CD4-positive, alpha-beta T cell (primary cell): ENCODE measurements at regions not wholly inside any gene's neighbourhood (a gene's known extent, or its start where the extent isn't known, plus 50 kb on each side); places are given as distances from the start of the nearest gene placed in this dataset.

Experiments
- ATAC-seq: fragments of 200-7000 bp; cut with Tn5 transposase; one replicate; pipeline ENCODE4 v1.10.0; 2022; ENCODE audit warnings: mild to moderate bottlenecking; ENCODE audit not compliant: poor library complexity
- CTCF ChIA-PET: fragments of 350-600 bp; sonication (Branson Sonifier 250); formaldehyde crosslinking; loops from one replicate; lab custom pipeline; 2021; ENCODE audit warnings: antibody characterized with exemption, inconsistent platforms; lab: Charles Lee
- POLR2A ChIA-PET: fragments of 350-600 bp; sonication (Branson Sonifier 250); formaldehyde crosslinking; loops from one replicate; lab custom pipeline; 2021; ENCODE audit warnings: antibody characterized with exemption, inconsistent platforms; lab: Charles Lee
- DNase-seq, 14 experiments: peaks; one replicate each; pipeline ENCODE4 v3.0.0-alpha.2; 2013 to 2020; ENCODE audit warnings: mixed read lengths in 2 of 14
- H3K27ac ChIP-seq, 2 donors: one replicate each; pipeline versions ENCODE4 v1.5.1 to v1.7.0; 2013; ENCODE audit warnings: low read length in 2 of 2, low read depth in 1 of 2, mild to moderate bottlenecking in 1 of 2
- H3K27me3 ChIP-seq, 2 experiments: 1 replicate in 1 of 2; 2 replicates in 1 of 2; pipeline versions ENCODE4 v1.6.1 to v1.7.0; 2013; ENCODE audit warnings: low read length in 2 of 2, control low read depth in 1 of 2, mild to moderate bottlenecking in 1 of 2, moderate library complexity in 1 of 2; ENCODE audit not compliant: insufficient read depth in 2 of 2, control insufficient read depth in 1 of 2
- H3K36me3 ChIP-seq: one replicate; pipeline ENCODE4 v1.6.1; 2013; ENCODE audit warnings: low read length, control low read depth; ENCODE audit not compliant: insufficient read depth
- H3K4me1 ChIP-seq: one replicate; pipeline ENCODE4 v1.6.1; 2013; ENCODE audit warnings: low read length, control low read depth; ENCODE audit not compliant: insufficient read depth
- H3K4me3 ChIP-seq: one replicate; pipeline ENCODE4 v1.5.1; 2013; ENCODE audit warnings: mild to moderate bottlenecking, low read length, moderate library complexity
- H3K9me3 ChIP-seq, 2 experiments: 1 replicate in 1 of 2; 2 replicates in 1 of 2; pipeline versions ENCODE4 v1.6.1 to v1.7.0; 2013; ENCODE audit warnings: low read length in 2 of 2, mild to moderate bottlenecking in 2 of 2, control low read depth in 1 of 2, moderate library complexity in 1 of 2; ENCODE audit not compliant: control insufficient read depth in 1 of 2, insufficient read depth in 1 of 2
- H3K27ac Mint-ChIP-seq: one replicate; pipeline ENCODE4 v1.8.0; 2020; ENCODE audit warnings: mixed read lengths
- H3K27me3 Mint-ChIP-seq: one replicate; pipeline ENCODE4 v1.8.0; 2021; ENCODE audit warnings: mixed read lengths
- H3K36me3 Mint-ChIP-seq: one replicate; pipeline ENCODE4 v1.8.0; 2021; ENCODE audit warnings: low read depth, mixed read lengths
- H3K4me1 Mint-ChIP-seq: one replicate; pipeline ENCODE4 v1.8.0; 2021; ENCODE audit warnings: low read depth, mixed read lengths
- H3K4me3 Mint-ChIP-seq: one replicate; pipeline ENCODE4 v1.8.0; 2020; ENCODE audit warnings: mild to moderate bottlenecking, mixed read lengths
- H3K9me3 Mint-ChIP-seq: one replicate; pipeline ENCODE4 v1.8.0; 2020; ENCODE audit warnings: mixed read lengths
- intact Hi-C, 2 experiments: fragments of 100-400 bp; cut with DNase I in 1 of 2; cut with micrococcal nuclease in 1 of 2; formaldehyde crosslinking; loops; one replicate each; pipeline versions ENCODE4 v1.15.1 to v1.9.0; 2023 to 2025; cut with DNase I, micrococcal nuclease
- TF ChIP-seq, protein P1 (sequence below): fragments of 200-600 bp; IDR thresholded peaks from one replicate; pipeline ENCODE4 v1.8.0; 2022; ENCODE audit warnings: antibody characterized with exemption, mild to moderate bottlenecking

DNA sequence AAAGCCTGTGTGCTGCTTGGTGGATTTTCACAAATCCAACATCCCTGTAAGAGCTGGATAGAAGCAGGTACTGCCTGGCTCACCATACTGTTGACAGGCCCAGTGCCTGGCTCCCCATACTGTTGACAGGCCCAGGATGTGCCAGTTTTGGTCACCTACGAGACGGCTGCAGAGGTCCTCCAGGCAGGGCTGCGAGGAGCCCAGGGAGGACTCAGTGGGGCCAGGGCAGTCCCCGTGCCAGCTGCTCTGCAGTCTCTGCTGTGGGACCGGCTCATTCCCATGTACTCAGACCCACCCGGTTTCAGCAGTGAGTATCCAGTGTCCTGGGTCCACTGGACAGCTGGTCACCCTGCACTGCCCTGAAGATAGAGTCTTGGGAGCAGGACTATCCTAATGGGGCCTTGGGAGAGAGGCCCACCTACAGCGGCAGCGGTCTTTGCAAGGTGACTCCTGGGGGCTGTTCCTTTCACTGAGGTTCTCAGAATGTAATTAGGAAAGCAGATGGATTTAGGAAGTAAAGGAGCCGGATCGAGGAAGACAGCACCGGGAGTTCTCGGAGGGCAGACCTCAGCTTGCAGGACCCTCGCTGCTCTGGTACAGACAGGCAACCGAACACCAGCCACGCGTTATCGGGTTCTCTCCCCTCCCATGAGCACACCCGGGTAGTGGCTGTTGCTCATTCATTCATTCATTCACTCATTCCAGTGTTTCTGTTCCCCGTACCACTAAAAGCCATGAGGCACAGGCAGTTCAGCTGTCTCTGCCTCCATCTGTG is 106.1 kb downstream of the CTTN start:
- Histone ChIP-seq H3K27ac (no peak overlapping the region), H3K36me3 (no peaks in the 10 kb centered on the region), H3K27me3 (no peaks in the 10 kb centered on the region), H3K4me1 (no peaks in the 10 kb centered on the region), H3K4me3 (no peak overlapping the region), H3K9me3 (peaks cover 0 to 5% of the 10 kb centered on the region in 2 experiments)
- ChIA-PET CTCF (no interaction called here), POLR2A (no interaction called here)
- TF ChIP-seq, protein P1, sequence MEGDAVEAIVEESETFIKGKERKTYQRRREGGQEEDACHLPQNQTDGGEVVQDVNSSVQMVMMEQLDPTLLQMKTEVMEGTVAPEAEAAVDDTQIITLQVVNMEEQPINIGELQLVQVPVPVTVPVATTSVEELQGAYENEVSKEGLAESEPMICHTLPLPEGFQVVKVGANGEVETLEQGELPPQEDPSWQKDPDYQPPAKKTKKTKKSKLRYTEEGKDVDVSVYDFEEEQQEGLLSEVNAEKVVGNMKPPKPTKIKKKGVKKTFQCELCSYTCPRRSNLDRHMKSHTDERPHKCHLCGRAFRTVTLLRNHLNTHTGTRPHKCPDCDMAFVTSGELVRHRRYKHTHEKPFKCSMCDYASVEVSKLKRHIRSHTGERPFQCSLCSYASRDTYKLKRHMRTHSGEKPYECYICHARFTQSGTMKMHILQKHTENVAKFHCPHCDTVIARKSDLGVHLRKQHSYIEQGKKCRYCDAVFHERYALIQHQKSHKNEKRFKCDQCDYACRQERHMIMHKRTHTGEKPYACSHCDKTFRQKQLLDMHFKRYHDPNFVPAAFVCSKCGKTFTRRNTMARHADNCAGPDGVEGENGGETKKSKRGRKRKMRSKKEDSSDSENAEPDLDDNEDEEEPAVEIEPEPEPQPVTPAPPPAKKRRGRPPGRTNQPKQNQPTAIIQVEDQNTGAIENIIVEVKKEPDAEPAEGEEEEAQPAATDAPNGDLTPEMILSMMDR, result no peak
- Mint-ChIP-seq H3K4me3 (no peak overlapping the region), H3K27me3 (peaks cover 10% of the 10 kb centered on the region), H3K9me3 (no peaks in the 10 kb centered on the region), H3K4me1 (no peaks in the 10 kb centered on the region), H3K27ac (no peak overlapping the region), H3K36me3 (no peaks in the 10 kb centered on the region)
- DNase-seq, result no peak
- ATAC-seq, result no peak
- intact Hi-C loops, result no loop called here

DNA sequence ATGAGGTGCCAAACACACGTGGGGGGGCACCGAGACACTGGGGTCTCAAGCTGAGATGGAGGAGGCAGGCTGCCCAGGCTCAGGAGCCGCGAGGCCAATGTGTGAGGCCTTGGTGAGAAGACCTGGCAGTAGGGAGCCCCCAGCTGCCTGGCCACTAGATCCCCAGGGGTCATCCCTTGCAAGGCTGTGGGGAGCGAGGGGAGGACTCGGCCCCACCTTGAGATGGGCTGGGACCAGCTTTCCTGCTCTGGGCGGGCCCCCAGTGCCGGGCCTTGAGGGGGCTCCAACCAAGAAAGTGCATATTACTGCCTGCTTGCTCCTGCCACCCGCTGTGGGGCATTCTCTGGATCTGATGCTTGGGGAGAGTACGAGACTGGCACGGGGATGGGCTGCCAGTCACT is 107.0 kb downstream of the CTTN start:
- Mint-ChIP-seq H3K36me3 (no peaks in the 10 kb centered on the region), H3K4me1 (no peaks in the 10 kb centered on the region), H3K27ac (no peak overlapping the region), H3K27me3 (peaks cover 10% of the 10 kb centered on the region), H3K4me3 (no peak overlapping the region), H3K9me3 (no peaks in the 10 kb centered on the region)
- ATAC-seq, result no peak
- DNase-seq, result no peak
- intact Hi-C loops, result no loop called here
- Histone ChIP-seq H3K9me3 (peaks cover 0 to 11% of the 10 kb centered on the region in 2 experiments), H3K4me1 (no peaks in the 10 kb centered on the region), H3K27ac (no peak overlapping the region), H3K27me3 (no peaks in the 10 kb centered on the region), H3K4me3 (no peak overlapping the region), H3K36me3 (no peaks in the 10 kb centered on the region)
- POLR2A ChIA-PET, result no interaction called here
- TF ChIP-seq, protein P1, result no peak
- CTCF ChIA-PET, result no interaction called here

DNA sequence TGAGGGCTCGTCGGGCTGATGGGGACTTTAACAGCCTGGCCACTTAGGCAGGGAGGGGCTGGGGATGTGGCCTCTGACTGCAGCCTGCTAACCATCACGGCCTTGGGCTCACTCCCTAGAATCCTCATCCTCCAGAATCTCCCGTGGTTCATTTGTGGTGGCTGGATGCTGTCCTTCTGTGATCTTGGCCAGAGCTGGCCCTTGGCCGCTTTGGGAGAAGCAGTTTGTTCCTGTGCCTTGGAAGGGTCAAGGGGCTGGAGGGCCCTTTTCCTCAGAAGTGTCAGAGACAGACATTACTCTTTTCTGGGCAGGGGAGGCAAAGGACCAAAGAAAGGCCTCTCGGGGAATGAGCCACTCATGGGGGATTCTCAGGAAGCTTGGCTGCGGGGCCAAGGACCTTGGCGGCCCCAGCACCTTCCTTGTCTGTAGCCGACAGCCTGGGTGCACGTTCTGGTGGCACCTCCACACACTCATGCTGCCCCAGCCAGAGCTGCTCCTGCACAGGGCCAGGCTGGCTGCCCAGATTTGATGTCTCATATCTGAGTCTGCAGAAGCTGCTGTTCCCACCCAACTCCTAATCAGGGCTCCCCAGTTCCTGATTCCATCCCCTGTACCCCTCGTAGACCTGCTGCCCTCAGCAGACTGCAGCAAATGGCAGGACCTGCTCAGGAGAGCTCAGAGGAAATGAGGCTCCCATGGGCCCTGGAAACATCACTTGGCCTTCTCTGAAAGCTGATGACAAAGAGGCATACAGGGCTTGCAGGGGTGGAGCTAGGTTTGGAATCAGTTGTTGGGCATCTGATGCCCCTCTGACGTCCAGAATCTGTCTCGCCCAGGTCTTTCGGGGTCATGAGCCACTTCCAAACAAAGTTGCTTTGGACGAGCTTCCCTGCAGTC is 107.7 kb downstream of the CTTN start:
- H3K27me3 ChIP-seq, result no peaks in the 10 kb centered on the region
- Mint-ChIP-seq H3K36me3 (no peaks in the 10 kb centered on the region), H3K4me3 (no peak overlapping the region), H3K4me1 (no peaks in the 10 kb centered on the region), H3K9me3 (no peaks in the 10 kb centered on the region), H3K27ac (no peak overlapping the region), H3K27me3 (peaks cover 10% of the 10 kb centered on the region)
- intact Hi-C loops, result no loop called here
- no peaks in the 10 kb centered on the region for H3K4me1 ChIP-seq
- no peak for ATAC-seq
- CTCF ChIA-PET, result no interaction called here
- no peak for DNase-seq
- H3K9me3 ChIP-seq, result peaks cover 0 to 17% of the 10 kb centered on the region in 2 experiments
- no peaks in the 10 kb centered on the region for H3K36me3 ChIP-seq
- POLR2A ChIA-PET, result no interaction called here
- no peak overlapping the region for H3K27ac ChIP-seq
- TF ChIP-seq, protein P1, result no peak
- no peak overlapping the region for H3K4me3 ChIP-seq
